ENCODE measurements at regions not wholly inside any gene's neighbourhood (a gene's known extent, or its start where the extent isn't known, plus 50 kb on each side); places are given as distances from the start of the nearest gene placed in this dataset.
"Not testable (repeated sequence)": the region's sequence is repeated elsewhere in the genome, so short reads cannot be mapped to it uniquely, and the experiment has no call there.

DNA sequence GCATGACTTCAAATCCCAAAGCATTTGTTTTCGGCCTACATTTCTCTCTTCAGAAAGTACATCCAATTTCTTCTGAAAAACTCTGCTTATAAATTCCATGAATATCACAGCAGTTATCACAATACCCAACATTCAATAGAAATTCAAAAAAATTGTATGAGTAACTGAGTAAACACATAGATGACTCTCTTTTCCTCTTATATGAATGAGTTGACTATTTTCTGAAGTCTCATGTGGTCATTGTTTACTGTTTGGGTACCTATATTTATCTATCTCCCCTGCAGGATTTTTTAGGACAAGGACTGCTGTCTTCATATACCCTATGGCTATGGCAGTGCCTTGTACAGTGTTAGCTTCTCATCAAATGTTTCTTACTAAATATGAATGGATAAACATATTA is 157.1 kb downstream of the HTR1A start:
- 63% methylated on average over 1 of the region's 1 CpG for WGBS
- no peak for DNase-seq (ENCODE audit: extremely low spot score)
- H3K36me3 ChIP-seq (ENCODE audit: insufficient read depth) = no peaks in the 10 kb centered on the region
- H3K4me3 ChIP-seq (ENCODE audit: low read depth, low read length) = no peak overlapping the region
- no peak overlapping the region for H3K27ac ChIP-seq (ENCODE audit: low read depth)
- H3K4me1 ChIP-seq (ENCODE audit: insufficient read depth) = no peaks in the 10 kb centered on the region

DNA sequence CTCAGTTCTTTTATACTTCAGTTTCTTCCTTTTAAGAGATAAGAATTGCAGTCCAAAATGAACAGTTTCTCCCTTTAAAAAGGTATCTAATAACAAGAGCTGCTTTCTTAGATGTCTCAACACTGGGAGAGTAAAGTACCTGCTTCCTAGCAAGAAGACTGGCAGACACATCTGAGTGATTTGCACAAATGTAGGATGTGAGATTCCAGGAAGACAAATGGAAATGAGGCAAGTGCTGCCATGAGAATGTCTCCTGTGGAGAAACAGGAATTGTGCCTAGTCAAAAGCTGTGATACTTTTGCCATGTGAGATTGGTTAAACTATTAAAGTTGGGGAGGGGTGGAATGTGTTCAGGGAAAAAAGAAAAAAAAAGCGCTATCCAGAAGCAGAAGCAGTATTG is 159.1 kb downstream of the HTR1A start:
- no peaks in the 10 kb centered on the region for H3K4me1 ChIP-seq (ENCODE audit: insufficient read depth)
- no peaks in the 10 kb centered on the region for H3K36me3 ChIP-seq (ENCODE audit: insufficient read depth)
- no peak overlapping the region for H3K4me3 ChIP-seq (ENCODE audit: low read depth, low read length)
- H3K27ac ChIP-seq (ENCODE audit: low read depth) = no peak overlapping the region
- DNase-seq (ENCODE audit: extremely low spot score) = no peak
- WGBS = 83% methylated on average over 1 of the region's 1 CpG

GRCh38 chr5:63794979-63795378 is 167.3 kb downstream of the HTR1A start:
- no peak overlapping the region for H3K4me3 ChIP-seq (ENCODE audit: low read depth, low read length)
- H3K4me1 ChIP-seq (ENCODE audit: insufficient read depth) = no peaks in the 10 kb centered on the region
- no peaks in the 10 kb centered on the region for H3K36me3 ChIP-seq (ENCODE audit: insufficient read depth)
- H3K27ac ChIP-seq (ENCODE audit: low read depth) = no peak overlapping the region
- no peak for DNase-seq (ENCODE audit: extremely low spot score)
- 73% methylated on average over 2 of the region's 2 CpGs for WGBS

DNA sequence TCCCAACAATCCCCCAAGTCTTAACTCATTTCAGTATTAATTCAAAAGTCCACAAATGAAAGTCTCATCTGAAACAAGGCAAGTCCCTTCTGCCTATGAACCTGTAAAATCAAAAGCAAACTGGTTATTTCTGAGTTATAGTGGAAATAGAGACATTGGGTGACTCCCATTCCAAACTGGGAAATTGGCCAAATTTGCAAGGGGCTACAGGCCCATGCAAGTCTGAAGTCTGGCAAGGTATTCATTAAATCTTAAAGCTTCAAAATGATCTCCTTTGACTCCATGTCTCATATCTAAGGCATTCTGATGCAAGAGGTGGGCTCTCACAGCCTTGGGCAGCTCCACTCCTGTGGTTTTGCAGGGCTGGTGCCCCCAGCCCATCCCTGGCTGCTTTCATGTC is 167.9 kb downstream of the HTR1A start:
- Histone ChIP-seq H3K4me3 (ENCODE audit: low read depth, low read length) (no peak overlapping the region), H3K36me3 (ENCODE audit: insufficient read depth) (no peaks in the 10 kb centered on the region), H3K27ac (ENCODE audit: low read depth) (no peak overlapping the region), H3K4me1 (ENCODE audit: insufficient read depth) (no peaks in the 10 kb centered on the region)
- DNase-seq (ENCODE audit: extremely low spot score) = no peak

- WGBS = 96% methylated on average over 1 of the region's 1 CpG
- Histone ChIP-seq H3K36me3 (ENCODE audit: insufficient read depth) (no peaks in the 10 kb centered on the region), H3K27ac (ENCODE audit: low read depth) (no peak overlapping the region), H3K4me3 (ENCODE audit: low read depth, low read length) (no peak overlapping the region), H3K4me1 (ENCODE audit: insufficient read depth) (no peaks in the 10 kb centered on the region)
- DNase-seq (ENCODE audit: extremely low spot score) = no peak
These were observed 187.3 kb downstream of the HTR1A start for GRCh38 chr5:63774939-63775338.

DNA sequence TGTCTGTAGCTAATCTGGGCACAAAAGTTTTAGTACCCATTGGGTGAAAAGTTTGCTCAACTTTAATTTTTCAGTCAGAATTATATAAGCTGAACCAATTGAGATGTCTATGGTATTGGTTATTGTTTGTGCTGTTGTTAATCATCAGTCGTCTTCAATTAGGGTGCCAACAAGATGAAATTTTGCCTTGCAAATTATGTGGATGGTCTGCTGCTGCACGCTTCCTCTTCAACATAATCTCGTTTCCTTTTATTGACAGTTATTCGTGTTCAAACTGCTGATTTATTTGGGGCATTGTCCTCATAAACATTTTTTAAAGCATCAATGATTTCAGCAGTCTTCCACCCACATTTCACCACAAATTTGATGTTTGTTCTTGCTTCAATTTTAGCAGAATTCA is 194.0 kb downstream of the HTR1A start:
- Histone ChIP-seq H3K27ac (ENCODE audit: low read depth) (no peak overlapping the region), H3K4me1 (ENCODE audit: insufficient read depth) (no peaks in the 10 kb centered on the region), H3K36me3 (ENCODE audit: insufficient read depth) (no peaks in the 10 kb centered on the region), H3K4me3 (ENCODE audit: low read depth, low read length) (no peak overlapping the region)
- WGBS = 56% methylated on average over 4 of the region's 4 CpGs
- DNase-seq (ENCODE audit: extremely low spot score) = no peak

GRCh38 chr5:63760965-63761364 is 201.3 kb downstream of the HTR1A start:
- Histone ChIP-seq H3K4me1 (ENCODE audit: insufficient read depth) (no peaks in the 10 kb centered on the region), H3K4me3 (ENCODE audit: low read depth, low read length) (no peak overlapping the region), H3K27ac (ENCODE audit: low read depth) (no peak overlapping the region), H3K36me3 (ENCODE audit: insufficient read depth) (no peaks in the 10 kb centered on the region)
- no peak for DNase-seq (ENCODE audit: extremely low spot score)
- 85% methylated on average over 5 of the region's 5 CpGs for WGBS

GRCh38 chr5:63743096-63743798 is 219.0 kb downstream of the HTR1A start:
- no peak for DNase-seq (ENCODE audit: extremely low spot score)
- Histone ChIP-seq H3K4me1 (ENCODE audit: insufficient read depth) (no peaks in the 10 kb centered on the region), H3K4me3 (ENCODE audit: low read depth, low read length) (no peak overlapping the region), H3K27ac (ENCODE audit: low read depth) (no peak overlapping the region), H3K36me3 (ENCODE audit: insufficient read depth) (no peaks in the 10 kb centered on the region)
- WGBS = 95% methylated on average over 1 of the region's 1 CpG

- not testable (repeated sequence) for H3K4me3 ChIP-seq (ENCODE audit: low read depth, low read length); DNase-seq (ENCODE audit: extremely low spot score); H3K27ac ChIP-seq (ENCODE audit: low read depth); H3K4me1 ChIP-seq (ENCODE audit: insufficient read depth); H3K36me3 ChIP-seq (ENCODE audit: insufficient read depth)
- WGBS = 86% methylated on average over 5 of the region's 5 CpGs
These were observed 229.4 kb downstream of the HTR1A start for GRCh38 chr5:63732880-63733279.

DNA sequence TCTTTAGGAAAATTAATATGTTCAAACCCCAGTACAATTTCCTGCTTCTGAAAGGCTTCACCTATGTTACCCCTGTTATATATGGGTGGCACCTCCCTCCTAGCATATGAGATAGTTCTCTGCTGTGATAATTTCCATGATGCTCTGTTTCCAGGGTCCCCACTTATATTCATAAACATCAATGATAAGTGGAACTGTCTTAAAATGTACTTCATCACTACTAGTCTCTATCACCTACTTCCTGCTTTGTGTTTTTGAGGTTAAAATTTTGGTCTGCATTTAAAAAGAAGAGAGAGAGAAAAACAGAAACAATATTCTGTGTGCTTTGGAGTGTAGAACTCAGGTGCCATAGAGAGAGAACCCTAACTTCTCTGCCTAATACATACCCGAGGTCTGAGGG is 234.7 kb downstream of the HTR1A start:
- Histone ChIP-seq H3K4me3 (ENCODE audit: low read depth, low read length) (no peak overlapping the region), H3K27ac (ENCODE audit: low read depth) (no peak overlapping the region), H3K36me3 (ENCODE audit: insufficient read depth) (no peaks in the 10 kb centered on the region), H3K4me1 (ENCODE audit: insufficient read depth) (no peaks in the 10 kb centered on the region)
- no peak for DNase-seq (ENCODE audit: extremely low spot score)
- WGBS = 71% methylated on average over 1 of the region's 1 CpG

DNA sequence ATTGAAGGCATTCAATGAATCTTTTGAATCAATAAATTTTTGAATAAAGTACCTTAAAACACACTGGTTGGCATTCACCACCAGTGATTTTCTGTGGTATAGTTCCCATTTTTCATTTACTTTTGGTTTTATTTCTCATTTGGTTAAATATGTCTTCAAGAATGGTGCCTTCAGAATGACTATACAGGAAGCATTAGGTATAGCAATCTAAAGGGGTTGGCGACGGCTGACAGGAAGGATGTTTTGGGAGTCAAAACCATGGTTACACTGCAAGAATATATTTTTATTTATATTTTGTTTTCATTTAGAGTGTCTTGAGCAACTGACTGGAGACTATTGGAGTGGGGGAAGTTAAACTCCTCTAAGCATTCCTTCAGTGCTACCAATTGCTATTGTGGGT is 235.7 kb downstream of the HTR1A start:
- DNase-seq (ENCODE audit: extremely low spot score) = no peak
- no peak overlapping the region for H3K4me3 ChIP-seq (ENCODE audit: low read depth, low read length)
- WGBS = 77% methylated on average over 2 of the region's 2 CpGs
- H3K36me3 ChIP-seq (ENCODE audit: insufficient read depth) = no peaks in the 10 kb centered on the region
- H3K4me1 ChIP-seq (ENCODE audit: insufficient read depth) = no peaks in the 10 kb centered on the region
- no peak overlapping the region for H3K27ac ChIP-seq (ENCODE audit: low read depth)

GRCh38 chr5:63719147-63719546 is 243.1 kb downstream of the HTR1A start:
- no peak for DNase-seq (ENCODE audit: extremely low spot score)
- H3K27ac ChIP-seq (ENCODE audit: low read depth) = no peak overlapping the region
- 33% methylated on average over 1 of the region's 1 CpG for WGBS
- H3K4me3 ChIP-seq (ENCODE audit: low read depth, low read length) = no peak overlapping the region
- H3K36me3 ChIP-seq (ENCODE audit: insufficient read depth) = no peaks in the 10 kb centered on the region
- H3K4me1 ChIP-seq (ENCODE audit: insufficient read depth) = no peaks in the 10 kb centered on the region

- Histone ChIP-seq H3K4me1 (ENCODE audit: insufficient read depth) (no peaks in the 10 kb centered on the region), H3K27ac (ENCODE audit: low read depth) (no peak overlapping the region), H3K4me3 (ENCODE audit: low read depth, low read length) (no peak overlapping the region), H3K36me3 (ENCODE audit: insufficient read depth) (no peaks in the 10 kb centered on the region)
- DNase-seq (ENCODE audit: extremely low spot score) = no peak
- 28% methylated on average over 1 of the region's 1 CpG for WGBS
These were observed 262.0 kb downstream of the HTR1A start for GRCh38 chr5:63700241-63700640.

DNA sequence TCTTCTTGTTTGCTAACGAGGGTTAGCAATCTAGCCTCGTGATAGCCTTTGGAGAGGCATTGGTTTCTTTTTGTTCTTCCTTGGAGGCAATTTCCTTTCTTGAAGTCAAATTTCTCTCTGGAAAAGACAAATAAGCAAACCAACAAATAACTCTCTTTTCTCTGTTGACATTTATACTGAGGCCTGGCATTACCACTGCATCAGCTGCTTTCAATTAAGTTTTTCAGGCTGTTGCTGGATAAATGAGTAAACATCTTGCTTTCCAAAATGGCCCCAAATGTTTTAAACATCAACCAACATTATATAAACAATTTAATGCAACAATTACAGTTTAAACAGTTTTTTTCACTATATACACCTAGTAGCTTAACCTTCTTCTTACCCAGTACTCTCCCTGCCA is 264.4 kb downstream of the HTR1A start:
- 74% methylated on average over 2 of the region's 2 CpGs for WGBS
- Histone ChIP-seq H3K27ac (ENCODE audit: low read depth) (no peak overlapping the region), H3K4me1 (ENCODE audit: insufficient read depth) (no peaks in the 10 kb centered on the region), H3K36me3 (ENCODE audit: insufficient read depth) (no peaks in the 10 kb centered on the region), H3K4me3 (ENCODE audit: low read depth, low read length) (no peak overlapping the region)
- no peak for DNase-seq (ENCODE audit: extremely low spot score)

- H3K27ac ChIP-seq (ENCODE audit: low read depth) = no peak overlapping the region
- H3K4me3 ChIP-seq (ENCODE audit: low read depth, low read length) = no peak overlapping the region
- no peak for DNase-seq (ENCODE audit: extremely low spot score)
- 54% methylated on average over 2 of the region's 2 CpGs for WGBS
- H3K4me1 ChIP-seq (ENCODE audit: insufficient read depth) = no peaks in the 10 kb centered on the region
- H3K36me3 ChIP-seq (ENCODE audit: insufficient read depth) = no peaks in the 10 kb centered on the region
These were observed 271.7 kb downstream of the HTR1A start for GRCh38 chr5:63690546-63690945.

All from urinary bladder (tissue), 3 donors.